Suprapubic skin (tissue), 3 donors: ENCODE measurements at regions not wholly inside any gene's neighbourhood (a gene's known extent, or its start where the extent isn't known, plus 50 kb on each side); places are given as distances from the start of the nearest gene placed in this dataset.

Source experiments
- POLR2AphosphoS5 ChIP-seq, 3 donors: sonication (generic); formaldehyde crosslinking; IDR thresholded peaks; one replicate each; pipeline ENCODE4 v1.6.1; 2017; ENCODE audit warnings: antibody characterized with exemption in 3 of 3
- TF ChIP-seq, protein P1 (sequence below), 2 donors: fragments of 200-600 bp in 1 of 2; fragments of 450-650 bp in 1 of 2; sonication (generic) in 1 of 2; IDR thresholded peaks; one replicate each; pipeline ENCODE4 v1.5.1; 2016 to 2019; ENCODE audit warnings: antibody characterized with exemption in 2 of 2, mild to moderate bottlenecking in 1 of 2, moderate library complexity in 1 of 2

DNA sequence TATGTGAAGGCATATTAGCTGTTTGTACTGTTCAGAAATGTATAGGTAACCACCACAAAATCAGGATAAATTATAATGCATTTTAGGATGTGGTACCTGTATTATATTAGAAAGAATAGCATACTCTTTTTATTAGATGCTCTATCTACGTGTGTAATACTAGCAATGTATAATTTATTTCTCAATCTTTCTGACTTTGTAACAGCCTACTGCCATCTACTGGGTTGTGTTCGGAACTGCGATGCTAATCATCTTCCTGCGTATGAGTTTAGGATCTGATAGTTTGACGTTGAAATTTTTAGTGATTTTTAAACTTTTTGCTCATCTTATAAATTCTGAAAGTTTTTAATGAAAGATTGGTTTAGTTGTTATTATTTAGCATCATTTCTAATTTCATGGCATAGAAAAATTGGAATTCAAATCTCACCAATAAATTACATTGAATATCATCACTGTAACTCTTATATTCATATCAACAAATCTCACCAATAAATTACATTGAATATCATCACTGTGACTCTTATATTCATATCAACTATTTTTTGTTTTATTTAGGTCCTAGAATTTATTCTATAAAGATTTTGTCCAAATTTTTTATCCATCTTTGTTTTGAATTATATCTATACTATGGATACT is 322.7 kb upstream of the ZNF717 start:
- TF ChIP-seq, protein P1, sequence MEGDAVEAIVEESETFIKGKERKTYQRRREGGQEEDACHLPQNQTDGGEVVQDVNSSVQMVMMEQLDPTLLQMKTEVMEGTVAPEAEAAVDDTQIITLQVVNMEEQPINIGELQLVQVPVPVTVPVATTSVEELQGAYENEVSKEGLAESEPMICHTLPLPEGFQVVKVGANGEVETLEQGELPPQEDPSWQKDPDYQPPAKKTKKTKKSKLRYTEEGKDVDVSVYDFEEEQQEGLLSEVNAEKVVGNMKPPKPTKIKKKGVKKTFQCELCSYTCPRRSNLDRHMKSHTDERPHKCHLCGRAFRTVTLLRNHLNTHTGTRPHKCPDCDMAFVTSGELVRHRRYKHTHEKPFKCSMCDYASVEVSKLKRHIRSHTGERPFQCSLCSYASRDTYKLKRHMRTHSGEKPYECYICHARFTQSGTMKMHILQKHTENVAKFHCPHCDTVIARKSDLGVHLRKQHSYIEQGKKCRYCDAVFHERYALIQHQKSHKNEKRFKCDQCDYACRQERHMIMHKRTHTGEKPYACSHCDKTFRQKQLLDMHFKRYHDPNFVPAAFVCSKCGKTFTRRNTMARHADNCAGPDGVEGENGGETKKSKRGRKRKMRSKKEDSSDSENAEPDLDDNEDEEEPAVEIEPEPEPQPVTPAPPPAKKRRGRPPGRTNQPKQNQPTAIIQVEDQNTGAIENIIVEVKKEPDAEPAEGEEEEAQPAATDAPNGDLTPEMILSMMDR (IDR thresholded peaks at IDR 0.05) = peak in 1 of 2 donors; percentile 66
- no peak for TF ChIP-seq POLR2AphosphoS5 (IDR thresholded peaks at IDR 0.05)
